Transverse colon (tissue), 4 donors: ENCODE measurements at regions not wholly inside any gene's neighbourhood (a gene's known extent, or its start where the extent isn't known, plus 50 kb on each side); places are given as distances from the start of the nearest gene placed in this dataset.

ENCODE experiments used
- CTCF ChIP-seq, 5 experiments: fragments of 200-600 bp in 3 of 5; fragments of 450-650 bp in 2 of 5; sonication (generic) in 3 of 5; IDR thresholded peaks; 1 replicate in 2 of 5; 2 replicates in 3 of 5; pipeline ENCODE4 v1.5.1; 2016 to 2017; ENCODE audit warnings: antibody characterized with exemption in 5 of 5, inconsistent platforms in 3 of 5, mild to moderate bottlenecking in 2 of 5, moderate library complexity in 1 of 5
- POLR2AphosphoS5 ChIP-seq, 3 donors: sonication (generic); formaldehyde crosslinking; IDR thresholded peaks; one replicate each; pipeline ENCODE4 v1.6.1; 2016; ENCODE audit warnings: antibody characterized with exemption in 3 of 3

DNA sequence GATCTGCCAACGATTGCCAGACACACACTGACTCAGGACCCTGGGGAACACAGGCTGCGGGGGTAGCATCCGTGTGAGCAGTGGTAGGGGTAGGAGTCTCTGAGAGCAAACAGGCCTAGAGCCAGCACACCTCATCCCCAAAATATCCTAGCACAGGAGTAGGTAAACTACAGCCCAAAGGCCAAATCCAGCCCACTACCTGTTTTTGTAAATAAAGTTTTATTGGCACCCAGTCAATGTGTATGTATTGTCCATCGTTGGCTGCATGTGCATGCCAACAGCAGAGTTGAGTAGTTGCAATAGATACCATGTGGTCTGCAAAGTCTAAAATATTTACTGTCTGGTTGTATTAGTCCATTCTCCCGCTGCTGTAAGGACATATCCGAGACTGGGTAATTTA is 55.5 kb upstream of the GPRC5B start:
- TF ChIP-seq CTCF (IDR thresholded peaks at IDR 0.05) (no peak), POLR2AphosphoS5 (IDR thresholded peaks at IDR 0.05) (no peak)
